ENCODE measurements at regions not wholly inside any gene's neighbourhood (a gene's known extent, or its start where the extent isn't known, plus 50 kb on each side); places are given as distances from the start of the nearest gene placed in this dataset.

DNA sequence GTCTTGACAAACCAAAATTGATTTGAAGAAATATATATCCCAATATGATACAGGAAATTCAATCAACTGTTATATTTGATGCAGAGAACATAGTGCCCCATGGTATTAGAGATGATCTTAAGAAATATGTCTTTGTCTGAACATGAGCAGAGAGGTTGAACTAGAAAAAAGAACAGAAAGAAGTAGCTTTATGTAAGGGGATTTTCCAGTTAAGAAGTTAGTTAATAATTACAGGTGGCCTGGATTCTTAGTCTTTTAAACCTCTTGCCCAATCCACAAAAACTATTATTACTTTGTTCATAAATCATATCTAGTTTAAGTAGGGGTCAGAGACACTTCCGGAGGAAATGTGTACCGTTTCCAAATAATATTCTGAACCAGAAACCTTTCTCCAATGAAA lies 1186.7 kb upstream of the EPHA6 start:
- Histone ChIP-seq H3K4me3 (ENCODE audit: low read length) (no peak overlapping the region), H3K4me2 (ENCODE audit: low read length) (no peak overlapping the region), H3K9me2 (replicated peaks; ENCODE audit: low read length) (no peaks in the 10 kb centered on the region), H3K79me2 (ENCODE audit: low read length) (no peaks in the 10 kb centered on the region), H3K36me3 (ENCODE audit: low read depth, low read length) (no peaks in the 10 kb centered on the region), H3K27me3 (ENCODE audit: low read length) (no peaks in the 10 kb centered on the region), H3K9ac (ENCODE audit: low read length) (no peak overlapping the region), H3K4me1 (ENCODE audit: insufficient read depth, low read length) (no peaks in the 10 kb centered on the region), H4K20me1 (ENCODE audit: low read length) (no peaks in the 10 kb centered on the region), H2AFZ (ENCODE audit: low read length) (no peak overlapping the region), H3K9me3 (ENCODE audit: low read length) (no peaks in the 10 kb centered on the region), H3K27ac (ENCODE audit: low read length) (no peak overlapping the region), H3F3A (ENCODE audit: low read length, unreplicated experiment) (no peaks in the 10 kb centered on the region)
- CTCF ChIA-PET = no interaction called here
- no peak for TF ChIP-seq EZH2phosphoT487 (IDR thresholded peaks at IDR 0.05; ENCODE audit: borderline replicate concordance, low read length)
- TF ChIP-seq, protein P1, sequence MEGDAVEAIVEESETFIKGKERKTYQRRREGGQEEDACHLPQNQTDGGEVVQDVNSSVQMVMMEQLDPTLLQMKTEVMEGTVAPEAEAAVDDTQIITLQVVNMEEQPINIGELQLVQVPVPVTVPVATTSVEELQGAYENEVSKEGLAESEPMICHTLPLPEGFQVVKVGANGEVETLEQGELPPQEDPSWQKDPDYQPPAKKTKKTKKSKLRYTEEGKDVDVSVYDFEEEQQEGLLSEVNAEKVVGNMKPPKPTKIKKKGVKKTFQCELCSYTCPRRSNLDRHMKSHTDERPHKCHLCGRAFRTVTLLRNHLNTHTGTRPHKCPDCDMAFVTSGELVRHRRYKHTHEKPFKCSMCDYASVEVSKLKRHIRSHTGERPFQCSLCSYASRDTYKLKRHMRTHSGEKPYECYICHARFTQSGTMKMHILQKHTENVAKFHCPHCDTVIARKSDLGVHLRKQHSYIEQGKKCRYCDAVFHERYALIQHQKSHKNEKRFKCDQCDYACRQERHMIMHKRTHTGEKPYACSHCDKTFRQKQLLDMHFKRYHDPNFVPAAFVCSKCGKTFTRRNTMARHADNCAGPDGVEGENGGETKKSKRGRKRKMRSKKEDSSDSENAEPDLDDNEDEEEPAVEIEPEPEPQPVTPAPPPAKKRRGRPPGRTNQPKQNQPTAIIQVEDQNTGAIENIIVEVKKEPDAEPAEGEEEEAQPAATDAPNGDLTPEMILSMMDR (conservative IDR thresholded peaks at IDR 0.05; ENCODE audit: low read depth, low read length) = no peak
- no peak for TF ChIP-seq EZH2 (IDR thresholded peaks at IDR 0.05; ENCODE audit: low read length, unreplicated experiment)
- POLR2A ChIA-PET (ENCODE audit: unreplicated experiment) = no interaction called here
- no peak for ATAC-seq
- no peak for DNase-seq
- BruUV-seq (replicated peaks) = no TSS peak
- intact Hi-C loops (cut with micrococcal nuclease) = no loop called here

GRCh38 chr3:95629802-95630201 lies 1184.6 kb upstream of the EPHA6 start:
- Histone ChIP-seq H4K20me1 (ENCODE audit: low read length) (no peaks in the 10 kb centered on the region), H3K4me1 (ENCODE audit: insufficient read depth, low read length) (no peaks in the 10 kb centered on the region), H3K9me3 (ENCODE audit: low read length) (no peaks in the 10 kb centered on the region), H3K9ac (ENCODE audit: low read length) (no peak overlapping the region), H3K9me2 (replicated peaks; ENCODE audit: low read length) (no peaks in the 10 kb centered on the region), H3K79me2 (ENCODE audit: low read length) (no peaks in the 10 kb centered on the region), H3K27me3 (ENCODE audit: low read length) (no peaks in the 10 kb centered on the region), H3K4me3 (ENCODE audit: low read length) (no peak overlapping the region), H3F3A (ENCODE audit: low read length, unreplicated experiment) (no peaks in the 10 kb centered on the region), H3K4me2 (ENCODE audit: low read length) (no peak overlapping the region), H3K36me3 (ENCODE audit: low read depth, low read length) (no peaks in the 10 kb centered on the region), H3K27ac (ENCODE audit: low read length) (no peak overlapping the region), H2AFZ (ENCODE audit: low read length) (no peak overlapping the region)
- intact Hi-C loops (cut with micrococcal nuclease) = no loop called here
- ATAC-seq (no peak), DNase-seq (no peak)
- ChIA-PET CTCF (no interaction called here), POLR2A (ENCODE audit: unreplicated experiment) (no interaction called here)
- TF ChIP-seq EZH2 (IDR thresholded peaks at IDR 0.05; ENCODE audit: low read length, unreplicated experiment) = no peak
- TF ChIP-seq, protein P1 (conservative IDR thresholded peaks at IDR 0.05; ENCODE audit: low read depth, low read length) = no peak
- no peak for TF ChIP-seq EZH2phosphoT487 (IDR thresholded peaks at IDR 0.05; ENCODE audit: borderline replicate concordance, low read length)
- no TSS peak for BruUV-seq (replicated peaks)

GRCh38 chr3:95645291-95645690 lies 1169.1 kb upstream of the EPHA6 start:
- H3K27me3 ChIP-seq (ENCODE audit: low read length) = no peaks in the 10 kb centered on the region
- H3K9ac ChIP-seq (ENCODE audit: low read length) = no peak overlapping the region
- DNase-seq = no peak
- intact Hi-C loops (cut with micrococcal nuclease) = no loop called here
- no peaks in the 10 kb centered on the region for H3F3A ChIP-seq (ENCODE audit: low read length, unreplicated experiment)
- POLR2A ChIA-PET (ENCODE audit: unreplicated experiment) = no interaction called here
- TF ChIP-seq, protein P1 (conservative IDR thresholded peaks at IDR 0.05; ENCODE audit: low read depth, low read length) = no peak
- H3K27ac ChIP-seq (ENCODE audit: low read length) = no peak overlapping the region
- ATAC-seq = no peak
- no peaks in the 10 kb centered on the region for H3K4me1 ChIP-seq (ENCODE audit: insufficient read depth, low read length)
- CTCF ChIA-PET = no interaction called here
- no peaks in the 10 kb centered on the region; the same call in 1 of the 2 replicates for H3K9me2 ChIP-seq (replicated peaks; ENCODE audit: low read length)
- H2AFZ ChIP-seq (ENCODE audit: low read length) = no peak overlapping the region
- H3K79me2 ChIP-seq (ENCODE audit: low read length) = no peaks in the 10 kb centered on the region
- no peaks in the 10 kb centered on the region for H4K20me1 ChIP-seq (ENCODE audit: low read length)
- no peak overlapping the region for H3K4me2 ChIP-seq (ENCODE audit: low read length)
- no peaks in the 10 kb centered on the region for H3K9me3 ChIP-seq (ENCODE audit: low read length)
- no peaks in the 10 kb centered on the region for H3K36me3 ChIP-seq (ENCODE audit: low read depth, low read length)
- H3K4me3 ChIP-seq (ENCODE audit: low read length) = no peak overlapping the region
- no TSS peak for BruUV-seq (replicated peaks)

All from PC-3 (cell line).